Cardiac muscle cell (in vitro differentiated cells and primary cell): ENCODE measurements at regions not wholly inside any gene's neighbourhood (a gene's known extent, or its start where the extent isn't known, plus 50 kb on each side); places are given as distances from the start of the nearest gene placed in this dataset.
A peak's percentile ranks its signal among the peaks of the same experiment; 100 is the strongest.

Source experiments
- DNase-seq, 2 donors: peaks; one replicate each; pipeline versions ENCODE4 v3.0.0 to v3.0.0-alpha.2; 2010 to 2017; ENCODE audit warnings: low read depth in 1 of 2, low spot score in 1 of 2
- H3K27ac ChIP-seq: fragments of 200-600 bp; sonication (generic); 2 replicates; pipeline ENCODE4 v1.5.1; 2016
- H3K27me3 ChIP-seq: fragments of 200-600 bp; sonication (generic); 2 replicates; pipeline ENCODE4 v1.6.0; 2016; ENCODE audit warnings: control low read depth
- H3K36me3 ChIP-seq: fragments of 200-600 bp; sonication (generic); 2 replicates; pipeline ENCODE4 v1.5.1; 2016; ENCODE audit warnings: control low read depth
- H3K4me1 ChIP-seq: fragments of 200-600 bp; sonication (generic); 2 replicates; pipeline ENCODE4 v1.8.1; 2017; ENCODE audit warnings: low read depth, mild to moderate bottlenecking, mixed run types
- H3K4me3 ChIP-seq: fragments of 200-600 bp; sonication (generic); 2 replicates; pipeline ENCODE4 v1.5.1; 2016; ENCODE audit warnings: mild to moderate bottlenecking
- H3K9me3 ChIP-seq: fragments of 200-600 bp; sonication (generic); 2 replicates; pipeline ENCODE4 v1.5.1; 2017; ENCODE audit warnings: low read depth, mild to moderate bottlenecking, control low read depth
- CTCF ChIP-seq: IDR thresholded peaks from 2 replicates; pipeline ENCODE4 v1.5.1; 2012; ENCODE audit warnings: low read depth, mild to moderate bottlenecking, low read length

- H3K36me3 ChIP-seq, result no peaks in the 10 kb centered on the region
- no peak for DNase-seq
- peak overlapping the region; percentile 75 for H3K27ac ChIP-seq
- no peaks in the 10 kb centered on the region for H3K9me3 ChIP-seq
- H3K27me3 ChIP-seq, result no peaks in the 10 kb centered on the region
- TF ChIP-seq CTCF, result no peak
- no peak overlapping the region for H3K4me3 ChIP-seq
- peaks cover 34% of the 10 kb centered on the region for H3K4me1 ChIP-seq
These were observed 188.6 kb downstream of the CXCL12 start for GRCh38 chr10:44196336-44196735.

DNA sequence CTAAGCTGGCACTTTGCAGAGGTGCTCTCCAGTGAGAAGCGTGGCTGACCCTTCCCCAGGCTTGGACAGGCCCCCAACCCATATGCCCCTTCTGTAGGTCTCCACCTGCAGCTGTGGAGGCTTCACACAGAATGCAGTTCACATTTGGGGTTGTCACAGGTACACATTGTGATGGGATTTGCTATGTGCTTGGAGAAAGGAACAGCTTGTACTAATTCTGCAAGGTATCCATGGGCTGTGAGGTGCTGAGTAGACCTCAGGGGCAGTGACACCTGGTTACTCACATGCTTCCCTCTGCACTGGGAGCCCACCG is 188.9 kb downstream of the CXCL12 start:
- Histone ChIP-seq H3K27ac (peak overlapping the region; percentile 75), H3K27me3 (no peaks in the 10 kb centered on the region), H3K9me3 (no peaks in the 10 kb centered on the region), H3K4me1 (peaks cover 34% of the 10 kb centered on the region), H3K4me3 (no peak overlapping the region), H3K36me3 (no peaks in the 10 kb centered on the region)
- no peak for TF ChIP-seq CTCF
- no peak for DNase-seq

GRCh38 chr10:44195112-44196007 is 189.5 kb downstream of the CXCL12 start:
- peak; percentile 75 to 96 for DNase-seq
- Histone ChIP-seq H3K4me1 (peaks cover 34% of the 10 kb centered on the region), H3K9me3 (peaks cover 2% of the 10 kb centered on the region), H3K36me3 (no peaks in the 10 kb centered on the region), H3K27me3 (no peaks in the 10 kb centered on the region), H3K4me3 (no peak overlapping the region), H3K27ac (peak overlapping the region; percentile 75)
- TF ChIP-seq CTCF, result no peak

- peak overlapping the region; percentile 75 for H3K27ac ChIP-seq
- H3K36me3 ChIP-seq, result no peaks in the 10 kb centered on the region
- peaks cover 2% of the 10 kb centered on the region for H3K9me3 ChIP-seq
- no peaks in the 10 kb centered on the region for H3K27me3 ChIP-seq
- no peak for DNase-seq
- H3K4me1 ChIP-seq, result peaks cover 34% of the 10 kb centered on the region
- no peak overlapping the region for H3K4me3 ChIP-seq
- no peak for TF ChIP-seq CTCF
These were observed 190.5 kb downstream of the CXCL12 start for GRCh38 chr10:44194435-44194834.

DNA sequence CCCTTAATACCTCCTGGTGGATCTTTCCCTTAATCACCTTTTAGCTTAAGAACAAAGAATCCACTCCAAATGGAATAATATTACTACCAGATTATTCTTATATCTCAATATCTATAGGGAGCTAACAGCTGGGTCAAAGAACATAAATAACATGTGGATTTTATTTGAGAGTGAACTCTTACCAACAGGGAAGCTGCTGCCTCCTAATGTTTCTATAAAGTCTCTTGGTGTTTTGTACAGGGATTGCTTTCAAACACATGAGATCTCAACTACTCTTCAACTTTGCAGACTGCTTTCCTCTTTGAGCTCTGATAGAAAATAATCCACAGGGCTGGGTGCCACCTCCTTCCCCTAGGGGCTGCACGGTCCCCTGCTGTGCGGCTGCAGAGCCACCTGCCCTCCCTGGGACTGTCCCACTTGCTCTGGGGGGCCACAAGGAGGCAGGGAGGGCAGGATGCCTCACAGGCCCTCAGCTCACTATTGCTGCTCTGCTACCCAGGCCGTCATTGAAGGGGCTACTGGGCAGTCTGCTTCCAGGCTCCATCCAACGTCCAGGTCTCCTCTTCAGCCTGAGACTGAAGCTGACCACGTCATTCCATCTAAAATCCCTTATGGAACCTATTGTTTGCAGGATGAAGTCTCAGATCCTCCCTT is 191.2 kb downstream of the CXCL12 start:
- TF ChIP-seq CTCF, result no peak
- Histone ChIP-seq H3K4me3 (no peak overlapping the region), H3K36me3 (no peaks in the 10 kb centered on the region), H3K9me3 (peaks cover 2% of the 10 kb centered on the region), H3K4me1 (peaks cover 34% of the 10 kb centered on the region), H3K27me3 (no peaks in the 10 kb centered on the region), H3K27ac (peak overlapping the region; percentile 75)
- DNase-seq, result no peak
